ENCODE measurements at regions not wholly inside any gene's neighbourhood (a gene's known extent, or its start where the extent isn't known, plus 50 kb on each side); places are given as distances from the start of the nearest gene placed in this dataset.

DNA sequence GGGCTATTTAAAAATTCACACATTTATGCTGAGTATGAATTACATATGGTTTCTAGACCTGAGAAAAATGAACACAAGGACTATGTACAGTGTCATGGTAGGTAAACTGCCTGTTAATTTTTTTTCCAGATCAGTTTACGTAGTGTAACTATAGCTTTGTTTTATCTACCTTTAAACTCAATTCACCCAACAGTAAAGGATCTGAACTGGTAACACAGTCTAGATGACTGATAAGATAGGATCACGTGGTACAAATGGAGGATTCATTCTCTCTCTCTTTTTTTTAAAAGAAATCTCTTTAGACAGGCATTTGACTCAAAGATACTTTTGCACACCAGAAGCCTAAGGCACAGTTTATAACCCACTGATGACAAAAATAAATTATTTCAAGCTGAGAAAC lies 130.8 kb upstream of the ATP2B1 start:
- POLR2A ChIA-PET = no interaction called here
- TF ChIP-seq, protein P1, sequence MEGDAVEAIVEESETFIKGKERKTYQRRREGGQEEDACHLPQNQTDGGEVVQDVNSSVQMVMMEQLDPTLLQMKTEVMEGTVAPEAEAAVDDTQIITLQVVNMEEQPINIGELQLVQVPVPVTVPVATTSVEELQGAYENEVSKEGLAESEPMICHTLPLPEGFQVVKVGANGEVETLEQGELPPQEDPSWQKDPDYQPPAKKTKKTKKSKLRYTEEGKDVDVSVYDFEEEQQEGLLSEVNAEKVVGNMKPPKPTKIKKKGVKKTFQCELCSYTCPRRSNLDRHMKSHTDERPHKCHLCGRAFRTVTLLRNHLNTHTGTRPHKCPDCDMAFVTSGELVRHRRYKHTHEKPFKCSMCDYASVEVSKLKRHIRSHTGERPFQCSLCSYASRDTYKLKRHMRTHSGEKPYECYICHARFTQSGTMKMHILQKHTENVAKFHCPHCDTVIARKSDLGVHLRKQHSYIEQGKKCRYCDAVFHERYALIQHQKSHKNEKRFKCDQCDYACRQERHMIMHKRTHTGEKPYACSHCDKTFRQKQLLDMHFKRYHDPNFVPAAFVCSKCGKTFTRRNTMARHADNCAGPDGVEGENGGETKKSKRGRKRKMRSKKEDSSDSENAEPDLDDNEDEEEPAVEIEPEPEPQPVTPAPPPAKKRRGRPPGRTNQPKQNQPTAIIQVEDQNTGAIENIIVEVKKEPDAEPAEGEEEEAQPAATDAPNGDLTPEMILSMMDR (IDR thresholded peaks at IDR 0.05; ENCODE audit: control extremely low read depth, extremely low read depth, low read depth, missing control alignments) = no peak
- CTCF ChIA-PET = interaction anchor here (1.1 to 2.0 kb wide), 5 partner anchors 8 to 121 kb away, joined by 3 to 4 read pairs (median 3); no protein-coding TSS in a partner anchor

DNA sequence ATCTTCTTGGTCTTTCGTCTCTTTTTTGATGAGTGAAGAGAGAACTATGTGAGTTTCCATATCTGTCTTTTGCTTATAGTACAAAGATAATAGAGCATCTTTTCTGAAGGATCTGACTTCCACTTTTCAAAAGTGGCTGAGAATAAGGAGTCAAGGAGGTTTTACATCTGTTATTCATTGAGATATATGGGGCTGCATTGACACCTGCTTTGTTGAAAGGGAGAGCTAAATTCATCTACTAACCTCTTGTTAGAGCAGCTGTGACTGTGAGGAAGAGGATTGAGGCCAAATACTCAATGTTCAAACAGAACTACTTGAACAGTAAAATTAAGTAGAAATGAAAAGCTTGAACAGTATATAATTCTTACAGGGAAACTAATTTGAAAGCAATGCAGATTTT lies 130.2 kb upstream of the ATP2B1 start:
- ChIA-PET CTCF (interaction anchor here (1.1 to 2.0 kb wide), 5 partner anchors 8 to 121 kb away, joined by 3 to 4 read pairs (median 3); no protein-coding TSS in a partner anchor), POLR2A (no interaction called here)
- no peak for DNase-seq (ENCODE audit: extremely low spot score)
- TF ChIP-seq, protein P1 (IDR thresholded peaks at IDR 0.05; ENCODE audit: control extremely low read depth, extremely low read depth, low read depth, missing control alignments) = no peak

More for the DNA sequence above, 130.8 kb upstream of the ATP2B1 start:
- DNase-seq (ENCODE audit: extremely low spot score) = no peak

DNA sequence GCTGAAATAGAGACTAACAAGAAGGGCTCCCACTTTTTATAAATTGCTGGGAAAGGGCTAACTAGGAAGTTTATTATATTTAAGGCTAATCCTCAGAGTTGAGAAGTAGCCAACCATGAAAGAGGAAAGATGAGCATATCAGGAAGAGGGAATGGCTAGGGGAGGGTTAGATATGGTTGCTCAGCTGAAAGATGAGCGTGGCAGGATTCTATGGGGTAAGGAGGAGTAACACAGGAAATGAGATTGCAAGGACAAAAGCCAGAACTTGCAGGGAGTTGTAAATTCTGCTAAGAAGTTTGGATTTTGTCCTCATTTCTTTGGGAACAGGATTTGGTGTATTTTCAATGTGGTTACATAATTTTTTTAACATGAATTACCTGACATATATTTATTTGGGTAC lies 127.4 kb upstream of the ATP2B1 start:
- ChIA-PET CTCF (no interaction called here), POLR2A (no interaction called here)
- DNase-seq (ENCODE audit: extremely low spot score) = no peak
- TF ChIP-seq, protein P1 (IDR thresholded peaks at IDR 0.05; ENCODE audit: control extremely low read depth, extremely low read depth, low read depth, missing control alignments) = no peak

DNA sequence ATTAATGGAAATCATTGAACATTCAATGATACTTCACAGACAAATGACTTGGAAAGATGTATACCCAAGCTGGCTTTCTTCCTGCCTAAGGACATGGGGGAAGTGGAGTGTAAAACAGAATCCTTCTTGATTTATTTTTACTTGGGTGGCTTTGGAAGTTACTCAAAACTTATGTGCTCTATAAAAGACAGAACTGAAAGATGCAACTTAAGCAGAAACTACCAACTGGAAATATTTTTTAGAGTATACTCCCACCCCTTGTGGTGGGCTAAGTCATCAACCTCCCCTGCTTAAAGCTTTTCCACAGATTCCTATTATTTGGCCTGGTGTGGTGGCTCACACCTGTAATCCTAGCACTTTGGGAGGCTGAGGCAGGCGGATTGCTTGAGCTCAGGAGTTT lies 126.0 kb upstream of the ATP2B1 start:
- DNase-seq (ENCODE audit: extremely low spot score) = no peak
- CTCF ChIA-PET = interaction anchor here (3.3 kb wide), 1 partner anchor 8 kb away, joined by 15 read pairs; no protein-coding TSS in a partner anchor
- TF ChIP-seq, protein P1 (IDR thresholded peaks at IDR 0.05; ENCODE audit: control extremely low read depth, extremely low read depth, low read depth, missing control alignments) = no peak
- POLR2A ChIA-PET = no interaction called here

DNA sequence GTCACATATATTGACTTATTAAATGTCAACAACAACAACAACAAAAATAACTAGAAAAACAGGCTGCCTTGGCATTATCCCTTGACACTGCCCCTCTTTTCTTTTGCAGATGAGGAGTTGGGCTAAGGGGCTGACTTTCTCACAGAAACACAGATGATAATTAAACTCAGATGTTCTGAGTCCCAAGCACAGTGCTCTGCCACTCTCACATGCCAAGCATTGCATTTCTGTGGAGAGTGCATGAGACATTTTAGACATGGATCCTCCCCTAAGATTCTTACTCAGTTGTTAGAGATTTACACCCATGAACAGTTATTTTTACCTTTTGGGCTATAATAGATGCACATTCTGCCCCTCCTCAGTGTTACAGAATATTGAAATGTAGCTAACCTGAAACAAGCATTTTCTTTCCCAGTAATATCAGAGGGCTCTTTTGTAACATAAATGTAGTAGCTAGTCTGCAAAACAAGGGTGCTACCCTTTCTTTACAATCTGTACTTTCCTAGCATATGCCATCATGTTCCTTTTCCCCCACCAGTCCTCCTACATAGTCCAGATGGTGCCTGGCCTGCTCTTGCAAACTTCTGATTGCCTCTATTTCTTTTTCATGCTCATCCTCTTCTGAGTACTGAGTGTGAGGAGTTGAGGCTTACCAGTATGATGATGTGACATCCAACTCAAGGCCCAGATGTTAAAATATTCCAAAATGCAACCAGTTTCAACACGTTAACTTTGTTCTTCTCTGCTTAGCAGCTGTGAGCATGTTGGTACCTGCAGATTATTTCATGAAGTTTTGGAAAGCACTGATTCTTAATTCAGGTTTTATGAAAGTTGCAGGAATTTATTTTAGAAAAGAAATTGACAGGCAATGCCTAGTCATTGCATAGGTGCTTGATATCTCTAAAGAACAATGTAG lies 125.0 kb upstream of the ATP2B1 start:
- TF ChIP-seq, protein P1 (IDR thresholded peaks at IDR 0.05; ENCODE audit: control extremely low read depth, extremely low read depth, low read depth, missing control alignments) = no peak
- ChIA-PET CTCF (interaction anchor here (1.2 to 3.3 kb wide), 2 partner anchors 9 to 13 kb away, joined by 3 to 15 read pairs; no protein-coding TSS in a partner anchor), POLR2A (no interaction called here)
- no peak for DNase-seq (ENCODE audit: extremely low spot score)

DNA sequence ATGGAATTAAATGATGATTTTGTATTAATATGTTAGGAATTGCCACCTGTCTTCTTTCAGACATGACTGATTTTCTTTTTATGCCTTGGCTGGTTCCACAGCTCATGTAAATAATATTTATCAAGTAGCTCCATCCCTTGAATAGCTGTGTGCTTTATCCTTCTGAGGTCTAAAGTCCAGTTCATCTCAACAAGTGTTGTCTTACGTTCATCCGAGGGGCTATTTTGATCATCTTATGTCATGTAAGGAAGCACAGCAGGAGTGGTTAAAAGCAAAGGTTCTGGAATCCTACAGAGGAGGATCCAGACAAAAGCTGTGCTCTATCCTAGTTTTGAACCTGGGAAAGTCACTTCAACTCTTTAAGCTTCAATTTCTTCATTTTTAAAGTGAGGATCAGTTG lies 123.7 kb upstream of the ATP2B1 start:
- TF ChIP-seq, protein P1 (IDR thresholded peaks at IDR 0.05; ENCODE audit: control extremely low read depth, extremely low read depth, low read depth, missing control alignments) = no peak
- ChIA-PET CTCF (interaction anchor here (0.7 to 3.3 kb wide), 3 partner anchors 11 to 289 kb away, joined by 3 to 15 read pairs (median 3); partner anchors contain the start of gene ATP2B1), POLR2A (no interaction called here)
- no peak for DNase-seq (ENCODE audit: extremely low spot score)

All from GM10248 (cell line).